Large intestine (tissue), 3 donors: ENCODE measurements at regions not wholly inside any gene's neighbourhood (a gene's known extent, or its start where the extent isn't known, plus 50 kb on each side); places are given as distances from the start of the nearest gene placed in this dataset.

ENCODE experiments used
- DNase-seq, 2 donors: peaks; one replicate each; pipeline versions ENCODE4 v3.0.0 to v3.0.0-alpha.2; 2013
- H3K27ac ChIP-seq: one replicate; pipeline ENCODE4 v1.5.1; 2013; ENCODE audit warnings: low read length
- H3K27me3 ChIP-seq: 2 replicates; pipeline ENCODE4 v1.6.1; 2013; ENCODE audit warnings: low read length; ENCODE audit not compliant: control insufficient read depth, insufficient read depth
- H3K36me3 ChIP-seq: 2 replicates; pipeline ENCODE4 v1.6.1; 2013; ENCODE audit warnings: low read length; ENCODE audit not compliant: control insufficient read depth, insufficient read depth
- H3K4me1 ChIP-seq: one replicate; pipeline ENCODE4 v1.6.1; 2013; ENCODE audit warnings: low read length; ENCODE audit not compliant: control insufficient read depth, insufficient read depth
- H3K4me3 ChIP-seq: one replicate; pipeline ENCODE4 v1.5.1; 2013; ENCODE audit warnings: low read length
- H3K9me3 ChIP-seq: one replicate; pipeline ENCODE4 v1.6.1; 2013; ENCODE audit warnings: mild to moderate bottlenecking, low read depth, low read length, moderate library complexity; ENCODE audit not compliant: control insufficient read depth
- WGBS: methylation state at CpG from one replicate; pipeline ENCODE4 v1.1.5; 2013; ENCODE audit warnings: low lambda C conversion rate; ENCODE audit not compliant: insufficient coverage; 5-methylcytosine and 5-hydroxymethylcytosine counted together

DNA sequence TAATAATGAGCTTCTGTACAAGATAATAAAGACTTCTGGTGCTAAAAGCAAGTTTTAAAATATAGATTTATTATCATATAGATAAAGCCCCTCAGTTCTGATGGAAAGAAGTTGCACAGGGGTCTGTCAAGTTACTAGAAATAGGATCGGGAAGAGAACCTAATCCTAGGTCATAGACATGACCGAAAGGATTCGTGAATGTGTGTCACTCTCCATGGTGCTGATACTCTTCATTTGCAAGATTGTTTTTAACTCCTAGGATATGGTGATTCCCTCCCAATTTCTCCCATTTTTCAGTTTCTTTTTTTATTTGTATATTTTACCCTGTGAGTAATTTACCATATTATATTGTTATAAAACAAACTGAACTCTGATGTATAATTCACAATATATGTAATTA lies 58.9 kb upstream of the CTNNA2 start:
- DNase-seq, result no peak
- 0% methylated on average over 3 of the region's 3 CpGs for WGBS
- Histone ChIP-seq H3K9me3 (no peaks in the 10 kb centered on the region), H3K36me3 (no peaks in the 10 kb centered on the region), H3K4me3 (no peak overlapping the region), H3K27me3 (no peaks in the 10 kb centered on the region), H3K27ac (no peak overlapping the region), H3K4me1 (no peaks in the 10 kb centered on the region)

GRCh38 chr2:79452651-79453050 lies 60.2 kb upstream of the CTNNA2 start:
- no CpG with 5 or more reads among the region's 1 CpG for WGBS
- DNase-seq, result no peak
- Histone ChIP-seq H3K27me3 (no peaks in the 10 kb centered on the region), H3K9me3 (no peaks in the 10 kb centered on the region), H3K4me1 (no peaks in the 10 kb centered on the region), H3K27ac (no peak overlapping the region), H3K36me3 (no peaks in the 10 kb centered on the region), H3K4me3 (no peak overlapping the region)

- H3K4me3 ChIP-seq, result no peak overlapping the region
- no peaks in the 10 kb centered on the region for H3K36me3 ChIP-seq
- DNase-seq, result no peak
- no peaks in the 10 kb centered on the region for H3K4me1 ChIP-seq
- H3K27ac ChIP-seq, result no peak overlapping the region
- H3K9me3 ChIP-seq, result peaks cover 4% of the 10 kb centered on the region
- no peaks in the 10 kb centered on the region for H3K27me3 ChIP-seq
Observed at GRCh38 chr2:79447463-79447862, 65.4 kb upstream of the CTNNA2 start.

DNA sequence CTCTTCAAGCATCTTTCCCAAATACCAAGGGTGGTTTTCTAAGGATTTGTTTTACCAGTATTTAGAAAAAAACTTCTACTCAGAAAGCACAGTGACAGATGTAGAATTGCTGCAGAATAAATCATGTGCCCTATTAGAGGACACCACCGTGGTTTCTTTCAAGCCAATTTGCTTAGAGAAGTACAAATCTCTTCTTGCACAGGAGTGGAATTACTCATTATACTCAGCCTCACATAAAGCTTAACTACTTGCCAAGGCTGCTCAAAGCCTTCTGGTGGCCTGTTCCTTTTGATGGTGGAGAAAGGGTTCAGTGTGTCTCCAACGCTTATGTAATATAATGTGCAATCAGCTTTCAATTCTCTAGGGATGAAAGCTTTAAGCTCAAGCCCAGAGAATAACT lies 66.5 kb upstream of the CTNNA2 start:
- Histone ChIP-seq H3K9me3 (peaks cover 4% of the 10 kb centered on the region), H3K4me1 (no peaks in the 10 kb centered on the region), H3K4me3 (no peak overlapping the region), H3K27me3 (no peaks in the 10 kb centered on the region), H3K27ac (no peak overlapping the region), H3K36me3 (no peaks in the 10 kb centered on the region)
- DNase-seq, result no peak
- no CpG with 5 or more reads among the region's 2 CpGs for WGBS

DNA sequence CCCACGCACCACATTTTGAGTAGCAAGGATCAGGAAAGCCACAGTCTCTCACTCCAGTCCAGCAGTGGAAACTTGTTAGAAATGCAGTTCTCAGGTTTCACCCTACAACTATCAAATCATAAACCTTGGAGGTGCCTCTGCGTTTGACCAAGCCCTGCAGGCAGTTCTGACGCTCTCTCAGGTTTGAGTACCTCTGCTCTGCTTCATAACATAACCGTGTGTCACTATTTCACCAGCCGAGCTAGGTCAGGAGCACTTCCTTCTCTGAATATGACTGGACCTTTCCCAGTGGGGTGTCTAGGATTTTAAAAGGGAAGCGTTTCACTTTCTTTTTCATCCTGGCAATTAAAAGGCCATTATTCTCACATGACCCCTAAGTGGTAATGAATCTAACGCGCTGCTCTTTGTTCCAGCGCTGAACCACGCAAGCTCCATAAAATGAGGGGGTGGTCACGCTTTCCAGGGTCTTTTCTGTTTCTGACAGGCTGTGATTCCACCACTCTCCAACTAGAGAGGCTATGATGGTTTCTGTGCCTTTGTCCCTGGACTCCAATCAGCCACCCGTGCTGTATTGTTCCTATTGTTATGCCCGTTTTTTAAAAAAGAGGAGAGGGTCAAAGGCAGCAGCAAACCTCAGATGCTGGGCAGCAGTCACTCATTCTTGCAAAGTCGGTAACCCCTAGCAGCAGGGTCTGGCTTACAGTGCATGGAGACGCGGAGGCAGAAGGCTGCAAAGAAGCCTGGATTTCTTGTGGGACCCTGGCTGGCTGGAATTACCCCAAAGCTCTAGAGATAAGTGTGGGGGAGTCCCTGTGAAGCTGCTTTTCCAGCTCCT lies 75.2 kb upstream of the CTNNA2 start:
- H3K36me3 ChIP-seq, result no peaks in the 10 kb centered on the region
- H3K4me3 ChIP-seq, result no peak overlapping the region
- H3K9me3 ChIP-seq, result no peaks in the 10 kb centered on the region
- H3K27me3 ChIP-seq, result no peaks in the 10 kb centered on the region
- no peaks in the 10 kb centered on the region for H3K4me1 ChIP-seq
- DNase-seq, result no peak
- H3K27ac ChIP-seq, result no peak overlapping the region
- WGBS, result 0% methylated on average over 1 of the region's 16 CpGs

DNA sequence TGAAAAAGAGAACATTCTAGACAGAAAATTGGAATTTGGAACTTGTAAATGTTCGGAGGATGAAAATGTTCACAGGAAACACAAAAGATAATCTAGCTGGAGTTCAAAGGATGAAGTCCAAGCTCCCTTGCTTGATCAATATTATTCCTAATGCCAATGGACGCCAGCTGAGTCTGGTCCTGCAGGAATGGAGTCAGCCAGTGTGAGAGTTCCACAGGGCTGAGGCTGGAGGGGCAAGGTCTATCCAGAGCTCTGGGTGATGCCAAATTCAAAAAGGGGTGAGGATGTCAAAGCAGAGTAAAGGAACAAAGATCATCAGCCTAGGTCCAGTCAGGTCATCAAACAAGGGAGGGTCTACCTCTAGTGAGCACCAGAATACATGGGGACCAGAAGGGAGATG lies 78.5 kb upstream of the CTNNA2 start:
- no peaks in the 10 kb centered on the region for H3K27me3 ChIP-seq
- H3K27ac ChIP-seq, result no peak overlapping the region
- no peak for DNase-seq
- no peaks in the 10 kb centered on the region for H3K36me3 ChIP-seq
- no peaks in the 10 kb centered on the region for H3K9me3 ChIP-seq
- no peaks in the 10 kb centered on the region for H3K4me1 ChIP-seq
- WGBS, result 100% methylated on average over 1 of the region's 2 CpGs
- H3K4me3 ChIP-seq, result no peak overlapping the region

GRCh38 chr2:79432731-79433146 lies 80.1 kb upstream of the CTNNA2 start:
- WGBS, result no CpG with 5 or more reads among the region's 3 CpGs
- Histone ChIP-seq H3K4me1 (no peaks in the 10 kb centered on the region), H3K27ac (no peak overlapping the region), H3K36me3 (no peaks in the 10 kb centered on the region), H3K9me3 (no peaks in the 10 kb centered on the region), H3K4me3 (no peak overlapping the region), H3K27me3 (no peaks in the 10 kb centered on the region)
- no peak for DNase-seq

- no CpG with 5 or more reads among the region's 1 CpG for WGBS
- H3K9me3 ChIP-seq, result no peaks in the 10 kb centered on the region
Observed at GRCh38 chr2:79428745-79429144, 84.1 kb upstream of the CTNNA2 start.

GRCh38 chr2:79414690-79415089 lies 98.2 kb upstream of the CTNNA2 start:
- Histone ChIP-seq H3K36me3 (no peaks in the 10 kb centered on the region), H3K27me3 (no peaks in the 10 kb centered on the region), H3K4me1 (no peaks in the 10 kb centered on the region), H3K9me3 (no peaks in the 10 kb centered on the region), H3K4me3 (no peak overlapping the region), H3K27ac (no peak overlapping the region)
- no CpG with 5 or more reads among the region's 2 CpGs for WGBS
- no peak for DNase-seq

More at GRCh38 chr2:79428745-79429144, 84.1 kb upstream of the CTNNA2 start:
- H3K36me3 ChIP-seq, result no peaks in the 10 kb centered on the region
- DNase-seq, result no peak
- no peaks in the 10 kb centered on the region for H3K4me1 ChIP-seq
- no peaks in the 10 kb centered on the region for H3K27me3 ChIP-seq
- H3K4me3 ChIP-seq, result no peak overlapping the region
- no peak overlapping the region for H3K27ac ChIP-seq

DNA sequence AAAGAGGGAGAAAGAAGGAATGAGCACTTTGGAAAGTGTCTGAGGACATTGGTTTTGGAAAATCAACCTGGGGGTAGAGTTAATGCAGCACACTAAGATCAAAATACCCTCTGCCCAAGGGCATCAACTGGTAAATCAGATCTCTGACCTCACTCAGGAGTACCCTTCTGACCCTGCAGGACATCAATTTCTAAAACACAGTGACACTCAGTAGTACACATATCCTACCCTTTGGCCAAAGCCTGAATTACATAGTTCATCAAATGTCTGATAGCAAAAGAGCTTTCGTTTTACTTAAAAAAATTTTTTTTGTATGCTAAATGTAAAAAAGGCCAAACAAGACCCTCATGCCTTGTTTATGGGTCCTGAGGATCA lies 118.4 kb upstream of the CTNNA2 start:
- H3K4me1 ChIP-seq, result no peaks in the 10 kb centered on the region
- no peaks in the 10 kb centered on the region for H3K27me3 ChIP-seq
- H3K36me3 ChIP-seq, result no peaks in the 10 kb centered on the region
- H3K27ac ChIP-seq, result no peak overlapping the region
- WGBS, result no CpG with 5 or more reads among the region's 1 CpG
- no peak overlapping the region for H3K4me3 ChIP-seq
- H3K9me3 ChIP-seq, result no peaks in the 10 kb centered on the region
- no peak for DNase-seq

DNA sequence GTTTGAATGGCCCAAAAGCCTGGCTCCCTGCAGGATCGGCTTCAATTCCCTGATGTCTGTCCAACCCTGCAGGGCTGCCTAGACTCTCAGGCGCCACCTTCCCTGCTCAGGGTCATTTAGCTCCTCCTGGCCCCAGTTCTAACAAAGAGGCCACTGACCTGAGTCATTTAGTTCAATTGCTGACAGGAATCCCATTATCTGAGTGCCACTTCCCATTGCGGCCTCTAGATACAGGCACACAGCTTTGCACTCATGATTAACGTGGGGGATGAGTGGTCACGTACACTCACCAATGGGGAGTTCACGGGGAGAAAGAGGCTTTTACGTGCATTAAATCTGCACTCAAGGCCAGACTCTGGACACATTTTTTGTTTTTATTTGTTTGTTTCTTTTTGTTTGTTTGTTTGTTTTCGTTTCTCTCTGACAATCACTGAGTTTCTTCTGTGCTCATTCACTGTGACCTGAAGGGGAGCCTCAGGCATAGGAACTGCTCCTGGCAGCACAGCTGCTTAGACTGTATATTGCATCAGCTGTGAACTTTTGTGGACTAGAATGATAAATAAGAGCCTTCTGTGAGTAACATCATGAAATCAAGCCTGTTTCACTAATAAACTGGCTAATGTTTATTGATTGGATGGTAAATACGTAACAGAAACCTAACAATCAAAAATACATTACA lies 118.9 kb upstream of the CTNNA2 start:
- DNase-seq, result no peak
- Histone ChIP-seq H3K9me3 (no peaks in the 10 kb centered on the region), H3K4me1 (no peaks in the 10 kb centered on the region), H3K4me3 (no peak overlapping the region), H3K27me3 (no peaks in the 10 kb centered on the region), H3K36me3 (no peaks in the 10 kb centered on the region), H3K27ac (no peak overlapping the region)
- WGBS, result no CpG with 5 or more reads among the region's 9 CpGs
